ENCODE measurements at regions not wholly inside any gene's neighbourhood (a gene's known extent, or its start where the extent isn't known, plus 50 kb on each side); places are given as distances from the start of the nearest gene placed in this dataset.

DNA sequence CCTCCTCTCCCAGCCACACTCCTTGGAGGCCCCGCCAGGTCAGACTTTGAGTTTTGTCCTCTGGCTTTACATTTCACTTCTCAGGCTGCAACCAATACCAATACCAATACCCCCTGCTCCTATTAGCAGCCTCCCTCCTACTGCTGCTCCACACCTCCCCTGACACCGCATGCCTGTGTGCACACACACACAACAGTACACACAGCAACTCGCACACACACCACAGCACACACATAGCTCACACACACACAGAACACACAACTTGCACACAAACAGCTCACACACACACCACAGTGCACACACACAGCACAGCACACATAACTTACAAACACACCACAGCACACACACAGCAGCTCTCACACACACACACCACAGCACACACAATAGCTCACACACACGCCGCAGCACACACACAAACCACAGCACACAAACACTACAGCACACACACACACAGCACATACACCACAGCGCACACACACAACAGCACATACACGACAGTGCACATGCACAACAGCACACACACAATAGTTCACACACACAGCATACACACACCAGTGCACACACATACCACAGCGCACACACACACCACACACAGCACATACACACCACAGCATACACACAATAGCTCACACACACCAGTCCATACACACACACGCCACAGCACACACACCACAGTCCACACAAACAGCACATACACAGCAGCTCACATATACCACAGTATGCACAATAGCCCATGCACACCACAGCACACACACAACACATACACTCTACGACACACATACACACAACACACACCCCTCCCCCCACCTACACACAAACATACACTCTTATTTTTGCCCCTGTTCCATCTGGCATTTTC, 204.7 kb downstream of the UACA start:
- Histone ChIP-seq H3K27me3 (ENCODE audit: control insufficient read depth, low read length) (peaks cover 3% of the 10 kb centered on the region; the same call in 1 of the 2 replicates), H3K9me2 (replicated peaks; ENCODE audit: control insufficient read depth, low read length) (no peaks in the 10 kb centered on the region), H3K4me2 (ENCODE audit: low read length) (no peak overlapping the region), H3F3A (ENCODE audit: control insufficient read depth, insufficient read depth) (no peaks in the 10 kb centered on the region), H3K4me1 (ENCODE audit: control insufficient read depth, low read length) (no peaks in the 10 kb centered on the region), H3K4me3 (ENCODE audit: low read length) (no peak overlapping the region), H3K36me3 (ENCODE audit: control insufficient read depth, low read length) (no peaks in the 10 kb centered on the region), H3K9me3 (ENCODE audit: control insufficient read depth, insufficient read depth, low read length) (no peaks in the 10 kb centered on the region), H4K20me1 (ENCODE audit: control insufficient read depth, insufficient read depth, low read depth, low read length) (no peaks in the 10 kb centered on the region), H3K79me2 (ENCODE audit: control insufficient read depth, low read length) (no peaks in the 10 kb centered on the region), H3K27ac (ENCODE audit: low read depth, low read length) (no peak overlapping the region)
- TF ChIP-seq, protein P1, sequence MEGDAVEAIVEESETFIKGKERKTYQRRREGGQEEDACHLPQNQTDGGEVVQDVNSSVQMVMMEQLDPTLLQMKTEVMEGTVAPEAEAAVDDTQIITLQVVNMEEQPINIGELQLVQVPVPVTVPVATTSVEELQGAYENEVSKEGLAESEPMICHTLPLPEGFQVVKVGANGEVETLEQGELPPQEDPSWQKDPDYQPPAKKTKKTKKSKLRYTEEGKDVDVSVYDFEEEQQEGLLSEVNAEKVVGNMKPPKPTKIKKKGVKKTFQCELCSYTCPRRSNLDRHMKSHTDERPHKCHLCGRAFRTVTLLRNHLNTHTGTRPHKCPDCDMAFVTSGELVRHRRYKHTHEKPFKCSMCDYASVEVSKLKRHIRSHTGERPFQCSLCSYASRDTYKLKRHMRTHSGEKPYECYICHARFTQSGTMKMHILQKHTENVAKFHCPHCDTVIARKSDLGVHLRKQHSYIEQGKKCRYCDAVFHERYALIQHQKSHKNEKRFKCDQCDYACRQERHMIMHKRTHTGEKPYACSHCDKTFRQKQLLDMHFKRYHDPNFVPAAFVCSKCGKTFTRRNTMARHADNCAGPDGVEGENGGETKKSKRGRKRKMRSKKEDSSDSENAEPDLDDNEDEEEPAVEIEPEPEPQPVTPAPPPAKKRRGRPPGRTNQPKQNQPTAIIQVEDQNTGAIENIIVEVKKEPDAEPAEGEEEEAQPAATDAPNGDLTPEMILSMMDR (IDR thresholded peaks at IDR 0.05; ENCODE audit: low read depth, low read length, poor library complexity, severe bottlenecking): no peak
- TF ChIP-seq EZH2phosphoT487 (IDR thresholded peaks at IDR 0.05; ENCODE audit: borderline replicate concordance, low read length): no peak

DNA sequence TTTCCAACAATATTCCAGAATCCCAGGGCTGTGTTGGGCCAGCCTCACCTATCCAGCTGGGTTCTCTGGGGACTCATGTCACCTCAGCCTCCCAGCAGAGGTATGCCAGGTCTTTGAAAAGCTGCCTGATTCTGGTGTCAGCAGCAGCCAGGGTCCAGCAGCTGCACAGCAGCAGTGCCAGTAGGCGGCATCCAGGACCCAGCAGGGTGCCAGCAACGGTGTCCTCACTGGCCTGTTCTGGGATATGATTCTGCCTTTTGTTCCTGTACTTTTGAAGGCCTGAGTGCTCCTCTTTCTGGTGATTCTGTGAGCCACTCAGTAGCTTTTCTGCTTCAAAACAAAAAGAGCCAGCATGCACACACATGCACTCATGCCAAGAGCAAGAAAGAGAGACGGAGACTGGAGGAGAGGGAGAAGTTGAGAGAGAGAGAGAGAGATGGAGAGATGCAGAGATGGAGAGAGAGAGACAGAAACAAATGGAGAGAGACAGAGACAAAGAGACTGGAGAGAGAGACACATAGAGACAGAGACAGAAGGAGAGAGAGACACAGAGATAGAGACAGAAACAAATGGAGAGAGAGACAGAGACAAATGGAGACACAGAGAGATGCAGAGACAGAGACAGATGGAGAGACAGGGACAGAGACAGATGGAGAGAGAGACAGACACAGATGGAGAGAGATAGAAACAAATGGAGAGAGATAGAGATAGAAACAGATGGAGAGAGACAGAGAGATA, 205.7 kb downstream of the UACA start:
- Histone ChIP-seq H3K4me1 (ENCODE audit: control insufficient read depth, low read length) (no peaks in the 10 kb centered on the region), H3K79me2 (ENCODE audit: control insufficient read depth, low read length) (no peaks in the 10 kb centered on the region), H3K4me2 (ENCODE audit: low read length) (no peak overlapping the region), H3K36me3 (ENCODE audit: control insufficient read depth, low read length) (no peaks in the 10 kb centered on the region), H4K20me1 (ENCODE audit: control insufficient read depth, insufficient read depth, low read depth, low read length) (no peaks in the 10 kb centered on the region), H3K4me3 (ENCODE audit: low read length) (no peak overlapping the region), H3F3A (ENCODE audit: control insufficient read depth, insufficient read depth) (no peaks in the 10 kb centered on the region), H3K9me2 (replicated peaks; ENCODE audit: control insufficient read depth, low read length) (no peaks in the 10 kb centered on the region), H3K9me3 (ENCODE audit: control insufficient read depth, insufficient read depth, low read length) (no peaks in the 10 kb centered on the region), H3K27ac (ENCODE audit: low read depth, low read length) (no peak overlapping the region), H3K27me3 (ENCODE audit: control insufficient read depth, low read length) (peaks cover 5% of the 10 kb centered on the region; the same call in 1 of the 2 replicates)
- TF ChIP-seq EZH2phosphoT487 (IDR thresholded peaks at IDR 0.05; ENCODE audit: borderline replicate concordance, low read length): no peak
- TF ChIP-seq, protein P1 (IDR thresholded peaks at IDR 0.05; ENCODE audit: low read depth, low read length, poor library complexity, severe bottlenecking): no peak

DNA sequence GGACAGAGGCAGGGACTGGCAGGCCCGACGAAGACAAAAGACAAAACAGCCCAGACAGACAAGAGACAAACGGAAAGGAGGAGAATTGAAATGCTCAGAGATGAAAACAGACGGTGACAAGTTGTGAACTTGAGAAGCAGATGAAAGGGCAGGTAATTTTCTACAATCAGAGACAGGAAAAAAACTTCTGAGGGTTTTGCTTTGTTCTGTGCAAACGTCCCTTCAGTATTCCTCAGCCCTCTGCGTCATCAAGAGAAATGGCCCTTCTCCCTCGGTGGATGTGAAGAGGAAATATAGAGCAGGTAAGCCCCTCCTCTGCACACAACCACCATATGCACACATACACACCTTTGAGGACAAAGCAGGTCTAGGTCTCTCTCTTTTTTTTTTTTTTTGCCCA, 206.6 kb downstream of the UACA start:
- no peaks in the 10 kb centered on the region for H4K20me1 ChIP-seq (ENCODE audit: control insufficient read depth, insufficient read depth, low read depth, low read length)
- no peak overlapping the region for H3K27ac ChIP-seq (ENCODE audit: low read depth, low read length)

More for the DNA sequence above, 206.6 kb downstream of the UACA start:
- TF ChIP-seq EZH2phosphoT487 (IDR thresholded peaks at IDR 0.05; ENCODE audit: borderline replicate concordance, low read length): no peak
- TF ChIP-seq, protein P1 (IDR thresholded peaks at IDR 0.05; ENCODE audit: low read depth, low read length, poor library complexity, severe bottlenecking): no peak
- H3F3A ChIP-seq (ENCODE audit: control insufficient read depth, insufficient read depth): no peaks in the 10 kb centered on the region
- no peaks in the 10 kb centered on the region for H3K4me1 ChIP-seq (ENCODE audit: control insufficient read depth, low read length)
- no peaks in the 10 kb centered on the region for H3K36me3 ChIP-seq (ENCODE audit: control insufficient read depth, low read length)
- H3K9me2 ChIP-seq (replicated peaks; ENCODE audit: control insufficient read depth, low read length): no peaks in the 10 kb centered on the region
- no peaks in the 10 kb centered on the region for H3K79me2 ChIP-seq (ENCODE audit: control insufficient read depth, low read length)
- no peaks in the 10 kb centered on the region for H3K9me3 ChIP-seq (ENCODE audit: control insufficient read depth, insufficient read depth, low read length)
- H3K4me3 ChIP-seq (ENCODE audit: low read length): no peak overlapping the region
- no peak overlapping the region for H3K4me2 ChIP-seq (ENCODE audit: low read length)
- H3K27me3 ChIP-seq (ENCODE audit: control insufficient read depth, low read length): peaks cover 5% of the 10 kb centered on the region; the same call in 1 of the 2 replicates
